Stimulated activated CD8-positive, alpha-beta memory T cell treated with anti-CD3 and anti-CD28 coated beads, Interleukin-4, amount 100 ng/mL, for 1 hour (primary cell): ENCODE measurements at regions not wholly inside any gene's neighbourhood (a gene's known extent, or its start where the extent isn't known, plus 50 kb on each side); places are given as distances from the start of the nearest gene placed in this dataset.
A peak's percentile ranks its signal among the peaks of the same experiment; 100 is the strongest.
"Not testable (repeated sequence)": the region's sequence is repeated elsewhere in the genome, so short reads cannot be mapped to it uniquely, and the experiment has no call there.

Experiments used
- DNase-seq, 2 donors: peaks; one replicate each; pipeline ENCODE4 v3.0.0-alpha.2; 2020; ENCODE audit warnings: low read depth in 2 of 2, low spot score in 1 of 2

- no peak for DNase-seq
Measured at GRCh38 chr6:87772597-87773530, 70.8 kb upstream of the AKIRIN2 start.

GRCh38 chr6:87767478-87767877, 65.4 kb upstream of the AKIRIN2 start:
- DNase-seq, result no peak

- DNase-seq, result no peak
Measured at GRCh38 chr6:87766211-87766610, 64.2 kb upstream of the AKIRIN2 start.

GRCh38 chr6:87763901-87764300, 61.9 kb upstream of the AKIRIN2 start:
- no peak for DNase-seq

GRCh38 chr6:87763276-87763675, 61.2 kb upstream of the AKIRIN2 start:
- DNase-seq, result no peak

GRCh38 chr6:87762116-87762515, 60.1 kb upstream of the AKIRIN2 start:
- DNase-seq, result no peak

GRCh38 chr6:87757792-87758191, 55.8 kb upstream of the AKIRIN2 start:
- no peak for DNase-seq

- DNase-seq, result peak in 1 of 2 donors; percentile 10
Measured at GRCh38 chr6:87756858-87757257, 54.8 kb upstream of the AKIRIN2 start.

GRCh38 chr6:87755708-87756671, 54.0 kb upstream of the AKIRIN2 start:
- DNase-seq, result no peak

- no peak for DNase-seq
Measured at GRCh38 chr6:87754828-87755227, 52.8 kb upstream of the AKIRIN2 start.

- DNase-seq, result no peak
Measured at GRCh38 chr6:87753131-87753685, 51.2 kb upstream of the AKIRIN2 start.

- DNase-seq, result not testable (repeated sequence)
Measured at GRCh38 chr6:87752503-87752902, 50.5 kb upstream of the AKIRIN2 start.
